ENCODE measurements at regions not wholly inside any gene's neighbourhood (a gene's known extent, or its start where the extent isn't known, plus 50 kb on each side); places are given as distances from the start of the nearest gene placed in this dataset.

GRCh38 chr11:19352072-19352770 lies 111.5 kb upstream of the E2F8 start:
- H3K9me3 Mint-ChIP-seq: no peaks in the 10 kb centered on the region
- no peak for DNase-seq (ENCODE audit: low spot score)
- no peaks in the 10 kb centered on the region for H3K36me3 Mint-ChIP-seq (ENCODE audit: low read depth)
- H3K4me1 Mint-ChIP-seq (ENCODE audit: low read depth): no peaks in the 10 kb centered on the region
- H3K27ac Mint-ChIP-seq: no peak overlapping the region
- H3K4me3 Mint-ChIP-seq (ENCODE audit: low read depth): no peak overlapping the region
- H3K27me3 Mint-ChIP-seq (ENCODE audit: low read depth): peaks cover 56% of the 10 kb centered on the region
- intact Hi-C loops (cut with micrococcal nuclease): no loop called here

DNA sequence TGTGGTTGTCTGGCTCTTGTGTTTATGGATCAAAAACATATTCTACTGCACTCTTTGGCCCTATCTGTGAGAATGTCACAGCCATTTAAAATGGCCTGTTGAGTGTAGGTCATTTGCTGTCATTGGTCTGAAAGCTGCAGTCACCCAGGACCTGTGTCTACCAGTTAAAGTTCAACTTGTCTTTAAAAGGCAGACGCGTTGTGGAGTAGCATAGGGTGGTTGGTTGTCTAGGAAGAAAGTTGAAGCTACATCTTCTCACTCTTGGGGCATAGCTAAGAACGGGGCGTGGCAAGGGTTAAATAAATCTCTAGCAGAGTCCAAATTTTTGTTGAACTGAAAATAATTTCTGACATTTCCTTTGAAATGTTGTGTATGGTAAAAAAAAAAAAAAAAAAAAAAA lies 110.7 kb upstream of the E2F8 start:
- peaks cover 62% of the 10 kb centered on the region for H3K27me3 Mint-ChIP-seq (ENCODE audit: low read depth)
- no peaks in the 10 kb centered on the region for H3K9me3 Mint-ChIP-seq
- no peaks in the 10 kb centered on the region for H3K36me3 Mint-ChIP-seq (ENCODE audit: low read depth)
- H3K4me3 Mint-ChIP-seq (ENCODE audit: low read depth): no peak overlapping the region
- no peak for DNase-seq (ENCODE audit: low spot score)
- intact Hi-C loops (cut with micrococcal nuclease): no loop called here
- no peak overlapping the region for H3K27ac Mint-ChIP-seq
- no peaks in the 10 kb centered on the region for H3K4me1 Mint-ChIP-seq (ENCODE audit: low read depth)

GRCh38 chr11:19350160-19350559 lies 109.4 kb upstream of the E2F8 start:
- H3K27ac Mint-ChIP-seq: no peak overlapping the region
- DNase-seq (ENCODE audit: low spot score): no peak
- no peak overlapping the region for H3K4me3 Mint-ChIP-seq (ENCODE audit: low read depth)
- H3K36me3 Mint-ChIP-seq (ENCODE audit: low read depth): no peaks in the 10 kb centered on the region
- H3K27me3 Mint-ChIP-seq (ENCODE audit: low read depth): peaks cover 63% of the 10 kb centered on the region
- peaks cover 5% of the 10 kb centered on the region for H3K4me1 Mint-ChIP-seq (ENCODE audit: low read depth)
- intact Hi-C loops (cut with micrococcal nuclease): no loop called here
- no peaks in the 10 kb centered on the region for H3K9me3 Mint-ChIP-seq

DNA sequence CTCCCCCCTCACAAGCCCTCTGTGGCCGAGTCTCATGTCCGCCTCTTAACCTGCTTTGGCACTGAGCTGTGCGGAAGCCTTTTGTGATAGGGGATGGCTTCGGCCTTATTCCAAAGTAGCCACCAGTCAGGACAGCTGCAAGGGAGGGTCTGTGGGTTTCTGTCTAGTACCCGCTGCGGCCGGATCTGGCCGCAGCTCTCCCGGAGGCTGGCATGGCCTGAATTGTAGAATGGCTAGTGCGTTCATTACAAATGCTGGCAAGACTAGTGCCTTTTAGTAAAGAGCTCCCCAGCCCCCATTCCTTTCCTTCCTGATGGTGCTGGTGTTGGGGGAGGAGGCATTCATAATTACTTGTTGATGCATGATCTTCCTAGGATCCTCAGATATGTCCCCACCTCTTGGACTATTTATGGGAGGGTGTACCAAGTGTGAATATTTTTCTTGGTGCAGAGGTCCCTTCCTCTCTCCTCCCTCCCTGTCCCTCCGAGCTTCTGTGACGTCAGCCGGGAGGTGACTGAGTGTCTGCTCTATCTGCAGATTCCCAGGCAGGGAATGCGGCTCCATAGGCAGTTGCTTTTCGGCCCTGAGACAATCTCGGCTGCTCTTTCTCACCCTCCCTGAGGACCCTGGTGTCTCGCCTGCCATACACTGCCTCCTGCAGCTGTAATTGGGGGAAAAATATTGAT lies 108.7 kb upstream of the E2F8 start:
- intact Hi-C loops (cut with micrococcal nuclease): no loop called here
- no peak overlapping the region for H3K27ac Mint-ChIP-seq
- H3K4me3 Mint-ChIP-seq (ENCODE audit: low read depth): no peak overlapping the region
- H3K4me1 Mint-ChIP-seq (ENCODE audit: low read depth): peaks cover 5% of the 10 kb centered on the region
- H3K9me3 Mint-ChIP-seq: no peaks in the 10 kb centered on the region
- no peaks in the 10 kb centered on the region for H3K36me3 Mint-ChIP-seq (ENCODE audit: low read depth)
- DNase-seq (ENCODE audit: low spot score): no peak
- H3K27me3 Mint-ChIP-seq (ENCODE audit: low read depth): peaks cover 62% of the 10 kb centered on the region

GRCh38 chr11:19347911-19348310 lies 107.2 kb upstream of the E2F8 start:
- H3K4me3 Mint-ChIP-seq (ENCODE audit: low read depth): no peak overlapping the region

GRCh38 chr11:19345848-19346681 lies 105.3 kb upstream of the E2F8 start:
- Mint-ChIP-seq H3K9me3 (no peaks in the 10 kb centered on the region), H3K36me3 (ENCODE audit: low read depth) (no peaks in the 10 kb centered on the region), H3K4me1 (ENCODE audit: low read depth) (peaks cover 5% of the 10 kb centered on the region), H3K4me3 (ENCODE audit: low read depth) (no peak overlapping the region), H3K27me3 (ENCODE audit: low read depth) (peaks cover 71% of the 10 kb centered on the region), H3K27ac (no peak overlapping the region)
- DNase-seq (ENCODE audit: low spot score): no peak
- intact Hi-C loops (cut with micrococcal nuclease): no loop called here

More at GRCh38 chr11:19347911-19348310, 107.2 kb upstream of the E2F8 start:
- Mint-ChIP-seq H3K27me3 (ENCODE audit: low read depth) (peaks cover 74% of the 10 kb centered on the region), H3K27ac (no peak overlapping the region), H3K4me1 (ENCODE audit: low read depth) (peaks cover 5% of the 10 kb centered on the region), H3K36me3 (ENCODE audit: low read depth) (no peaks in the 10 kb centered on the region), H3K9me3 (no peaks in the 10 kb centered on the region)
- DNase-seq (ENCODE audit: low spot score): no peak
- intact Hi-C loops (cut with micrococcal nuclease): no loop called here

- Mint-ChIP-seq H3K27ac (no peak overlapping the region), H3K9me3 (no peaks in the 10 kb centered on the region), H3K4me3 (ENCODE audit: low read depth) (no peak overlapping the region), H3K4me1 (ENCODE audit: low read depth) (peaks cover 5% of the 10 kb centered on the region), H3K27me3 (ENCODE audit: low read depth) (peaks cover 68% of the 10 kb centered on the region), H3K36me3 (ENCODE audit: low read depth) (no peaks in the 10 kb centered on the region)
- intact Hi-C loops (cut with micrococcal nuclease): no loop called here
- no peak for DNase-seq (ENCODE audit: low spot score)
These were observed 104.7 kb upstream of the E2F8 start for GRCh38 chr11:19345519-19345847.

- no peak overlapping the region for H3K4me3 Mint-ChIP-seq (ENCODE audit: low read depth)
- H3K27ac Mint-ChIP-seq: no peak overlapping the region
- DNase-seq (ENCODE audit: low spot score): no peak
- peaks cover 66% of the 10 kb centered on the region for H3K27me3 Mint-ChIP-seq (ENCODE audit: low read depth)
- no peaks in the 10 kb centered on the region for H3K36me3 Mint-ChIP-seq (ENCODE audit: low read depth)
- no peaks in the 10 kb centered on the region for H3K9me3 Mint-ChIP-seq
- peaks cover 5% of the 10 kb centered on the region for H3K4me1 Mint-ChIP-seq (ENCODE audit: low read depth)
- intact Hi-C loops (cut with micrococcal nuclease): no loop called here
These were observed 104.1 kb upstream of the E2F8 start for GRCh38 chr11:19344661-19345518.

DNA sequence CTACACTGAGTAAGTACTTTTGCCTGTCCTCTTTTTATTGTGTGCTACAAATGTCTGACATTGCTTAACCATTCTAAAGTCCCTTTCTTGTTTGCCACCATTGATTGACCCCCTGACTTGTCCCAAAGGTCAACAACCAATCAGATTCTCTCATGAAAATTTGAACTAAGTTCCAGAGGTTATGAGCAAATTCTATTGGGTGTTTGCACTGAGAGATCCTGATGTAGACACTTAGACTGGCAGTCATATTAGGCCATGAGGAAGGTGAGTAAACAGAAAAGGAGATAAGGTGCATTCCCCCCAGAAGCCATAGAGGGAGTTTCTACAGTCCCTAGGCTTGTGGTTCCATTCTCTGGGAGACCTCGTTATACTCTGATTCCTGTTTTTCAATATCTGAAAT lies 101.3 kb upstream of the E2F8 start:
- Mint-ChIP-seq H3K27ac (no peak overlapping the region), H3K4me3 (ENCODE audit: low read depth) (no peak overlapping the region), H3K36me3 (ENCODE audit: low read depth) (no peaks in the 10 kb centered on the region), H3K27me3 (ENCODE audit: low read depth) (peaks cover 53% of the 10 kb centered on the region), H3K4me1 (ENCODE audit: low read depth) (peaks cover 5% of the 10 kb centered on the region), H3K9me3 (no peaks in the 10 kb centered on the region)
- intact Hi-C loops (cut with micrococcal nuclease): no loop called here
- DNase-seq (ENCODE audit: low spot score): no peak

- no peak overlapping the region for H3K27ac Mint-ChIP-seq
- peaks cover 27% of the 10 kb centered on the region for H3K27me3 Mint-ChIP-seq (ENCODE audit: low read depth)
- no peaks in the 10 kb centered on the region for H3K9me3 Mint-ChIP-seq
- H3K4me1 Mint-ChIP-seq (ENCODE audit: low read depth): no peaks in the 10 kb centered on the region
- DNase-seq (ENCODE audit: low spot score): no peak
- no peak overlapping the region for H3K4me3 Mint-ChIP-seq (ENCODE audit: low read depth)
- H3K36me3 Mint-ChIP-seq (ENCODE audit: low read depth): no peaks in the 10 kb centered on the region
- intact Hi-C loops (cut with micrococcal nuclease): no loop called here
These were observed 97.6 kb upstream of the E2F8 start for GRCh38 chr11:19338375-19338774.

GRCh38 chr11:19337779-19338178 lies 97.0 kb upstream of the E2F8 start:
- H3K36me3 Mint-ChIP-seq (ENCODE audit: low read depth): no peaks in the 10 kb centered on the region
- intact Hi-C loops (cut with micrococcal nuclease): no loop called here
- no peaks in the 10 kb centered on the region for H3K4me1 Mint-ChIP-seq (ENCODE audit: low read depth)

GRCh38 chr11:19336331-19336730 lies 95.6 kb upstream of the E2F8 start:
- Mint-ChIP-seq H3K4me3 (ENCODE audit: low read depth) (no peak overlapping the region), H3K9me3 (no peaks in the 10 kb centered on the region), H3K27ac (no peak overlapping the region), H3K27me3 (ENCODE audit: low read depth) (peaks cover 27% of the 10 kb centered on the region), H3K4me1 (ENCODE audit: low read depth) (no peaks in the 10 kb centered on the region), H3K36me3 (ENCODE audit: low read depth) (no peaks in the 10 kb centered on the region)
- DNase-seq (ENCODE audit: low spot score): no peak
- intact Hi-C loops (cut with micrococcal nuclease): no loop called here

More at GRCh38 chr11:19337779-19338178, 97.0 kb upstream of the E2F8 start:
- Mint-ChIP-seq H3K9me3 (no peaks in the 10 kb centered on the region), H3K27me3 (ENCODE audit: low read depth) (peaks cover 25% of the 10 kb centered on the region), H3K27ac (no peak overlapping the region), H3K4me3 (ENCODE audit: low read depth) (no peak overlapping the region)
- DNase-seq (ENCODE audit: low spot score): no peak

Data from activated T-helper 2 cell treated with anti-CD3 and anti-CD28 coated beads, Interferon-gamma antibody, Interleukin-2, Interleukin-4, amounts not matched to agents 10 μg/mL and 5 μg/mL and 100 μg/mL, durations not matched to agents 14 hours and 24 hours and 36 hours (primary cell).